ENCODE measurements at regions not wholly inside any gene's neighbourhood (a gene's known extent, or its start where the extent isn't known, plus 50 kb on each side); places are given as distances from the start of the nearest gene placed in this dataset.

- TF ChIP-seq CTCF (IDR thresholded peaks at IDR 0.05; ENCODE audit: low read depth, low read length, poor library complexity, severe bottlenecking) (no peak), EZH2phosphoT487 (IDR thresholded peaks at IDR 0.05; ENCODE audit: borderline replicate concordance, low read length) (no peak)
Observed at GRCh38 chr22:11042116-11042515, 4485.9 kb upstream of the OR11H1 start.
